ENCODE measurements at regions not wholly inside any gene's neighbourhood (a gene's known extent, or its start where the extent isn't known, plus 50 kb on each side); places are given as distances from the start of the nearest gene placed in this dataset.

- Histone ChIP-seq H3K27me3 (ENCODE audit: control insufficient read depth, insufficient read depth, low read length) (no peaks in the 10 kb centered on the region), H3K4me3 (ENCODE audit: low read depth in 2 of 2, low read length in 2 of 2) (no peak overlapping the region), H3K9me3 (ENCODE audit: control insufficient read depth, insufficient read depth, low read depth, low read length) (0 out of 2 replicates have a peak, but pooled peaks cover 3% of the 10 kb centered on the region), H3K36me3 (ENCODE audit: control insufficient read depth, insufficient read depth, low read length) (no peaks in the 10 kb centered on the region), H3K4me1 (ENCODE audit: control insufficient read depth, insufficient read depth, low read length) (no peaks in the 10 kb centered on the region), H3K27ac (ENCODE audit: low read length) (no peak overlapping the region)
- in situ Hi-C loops (cut with HindIII; ENCODE audit: low pct_unique_long_range_greater_than_20kb, low sequenced_read_pairs) (no loop called here), intact Hi-C loops (cut with micrococcal nuclease; ENCODE audit: unreplicated experiment) (no loop called here)
- ATAC-seq (no peak), DNase-seq (ENCODE audit: low read depth, low spot score) (no peak)
- peak; percentile 91 for TF ChIP-seq TCF7L2 (IDR thresholded peaks at IDR 0.05; ENCODE audit: low read depth, low read length)
- TF ChIP-seq POLR2AphosphoS5 (IDR thresholded peaks at IDR 0.05; ENCODE audit: low read depth, low read length), result no peak
- ChIA-PET POLR2A (no interaction called here), CTCF (no interaction called here)
- no TSS peak for BruUV-seq (replicated peaks)
Measured at GRCh38 chr3:103319912-103320311, 885.1 kb downstream of the ZPLD1 start.

- DNase-seq (ENCODE audit: low read depth, low spot score) (no peak), ATAC-seq (no peak)
- TF ChIP-seq REST (IDR thresholded peaks at IDR 0.05; ENCODE audit: insufficient read depth in 1 of 2, low read depth in 2 of 2, low read length in 1 of 2) (no peak), SIN3A (IDR thresholded peaks at IDR 0.05; ENCODE audit: borderline replicate concordance, insufficient read depth, low read depth, low read length) (no peak), CTCF (IDR thresholded peaks at IDR 0.05) (no peak), POLR2AphosphoS5 (IDR thresholded peaks at IDR 0.05; ENCODE audit: low read depth, low read length) (no peak), TCF7L2 (IDR thresholded peaks at IDR 0.05; ENCODE audit: low read depth, low read length) (no peak)
- no TSS peak for BruUV-seq (replicated peaks)
- ChIA-PET CTCF (no interaction called here), POLR2A (no interaction called here)
- intact Hi-C loops (cut with micrococcal nuclease; ENCODE audit: unreplicated experiment) (no loop called here), in situ Hi-C loops (cut with HindIII; ENCODE audit: low pct_unique_long_range_greater_than_20kb, low sequenced_read_pairs) (no loop called here)
- H3K27me3 ChIP-seq (ENCODE audit: control insufficient read depth, insufficient read depth, low read length), result no peaks in the 10 kb centered on the region
- no peaks in the 10 kb centered on the region for H3K36me3 ChIP-seq (ENCODE audit: control insufficient read depth, insufficient read depth, low read length)
- H3K4me1 ChIP-seq (ENCODE audit: control insufficient read depth, insufficient read depth, low read length), result no peaks in the 10 kb centered on the region
- no peaks in the 10 kb centered on the region for H3K9me3 ChIP-seq (ENCODE audit: control insufficient read depth, insufficient read depth, low read depth, low read length)
- H3K4me3 ChIP-seq (ENCODE audit: low read depth in 2 of 2, low read length in 2 of 2), result no peak overlapping the region
- no peak overlapping the region for H3K27ac ChIP-seq (ENCODE audit: low read length)
Measured at GRCh38 chr3:103337179-103337845, 902.5 kb downstream of the ZPLD1 start.

- intact Hi-C loops (cut with micrococcal nuclease; ENCODE audit: unreplicated experiment) (no loop called here), in situ Hi-C loops (cut with HindIII; ENCODE audit: low pct_unique_long_range_greater_than_20kb, low sequenced_read_pairs) (no loop called here)
- BruUV-seq (replicated peaks), result no TSS peak
- TF ChIP-seq CTCF (IDR thresholded peaks at IDR 0.05) (no peak), POLR2AphosphoS5 (IDR thresholded peaks at IDR 0.05; ENCODE audit: low read depth, low read length) (no peak), SIN3A (IDR thresholded peaks at IDR 0.05; ENCODE audit: borderline replicate concordance, insufficient read depth, low read depth, low read length) (no peak), REST (IDR thresholded peaks at IDR 0.05; ENCODE audit: insufficient read depth in 1 of 2, low read depth in 2 of 2, low read length in 1 of 2) (no peak), TCF7L2 (IDR thresholded peaks at IDR 0.05; ENCODE audit: low read depth, low read length) (no peak)
- H3K27me3 ChIP-seq (ENCODE audit: control insufficient read depth, insufficient read depth, low read length), result no peaks in the 10 kb centered on the region
- ATAC-seq (no peak), DNase-seq (ENCODE audit: low read depth, low spot score) (no peak)
- ChIA-PET POLR2A (no interaction called here), CTCF (no interaction called here)
- no peaks in the 10 kb centered on the region for H3K9me3 ChIP-seq (ENCODE audit: control insufficient read depth, insufficient read depth, low read depth, low read length)
- no peaks in the 10 kb centered on the region for H3K4me1 ChIP-seq (ENCODE audit: control insufficient read depth, insufficient read depth, low read length)
- no peak overlapping the region for H3K4me3 ChIP-seq (ENCODE audit: low read depth in 2 of 2, low read length in 2 of 2)
- no peak overlapping the region for H3K27ac ChIP-seq (ENCODE audit: low read length)
- H3K36me3 ChIP-seq (ENCODE audit: control insufficient read depth, insufficient read depth, low read length), result no peaks in the 10 kb centered on the region
Measured at GRCh38 chr3:103341078-103341606, 906.3 kb downstream of the ZPLD1 start.
